HepG2 (cell line): ENCODE measurements at regions not wholly inside any gene's neighbourhood (a gene's known extent, or its start where the extent isn't known, plus 50 kb on each side); places are given as distances from the start of the nearest gene placed in this dataset.

Source experiments
- ATAC-seq: fragments of 200-7000 bp; cut with Tn5 transposase; 3 replicates; pipeline ENCODE4 v1.9.1; 2020; ENCODE audit warnings: mild to moderate bottlenecking, moderate library complexity
- BruUV-seq: library from RNA; stranded (reverse); fragments of 400-500 nt; replicated peaks from 2 replicates; lab custom pipeline; 2021; lab: Mats Ljungman, UMichigan
- CTCF ChIA-PET: fragments of 300-600 bp; formaldehyde crosslinking; extraction: SDS; loops from one replicate; lab custom pipeline; 2021; ENCODE audit warnings: low total read pairs, inconsistent platforms, low intra/inter-chr PET ratio; lab: Yijun Ruan, JAX
- POLR2A ChIA-PET: fragments of 350-600 bp; sonication (Branson Sonifier 250); formaldehyde crosslinking; loops from one replicate; lab custom pipeline; 2020; ENCODE audit warnings: antibody characterized with exemption, inconsistent platforms; lab: Yijun Ruan, JAX
- DNase-seq: peaks from one replicate; pipeline ENCODE4 v3.0.0-alpha.2; 2015; ENCODE audit warnings: low spot score
- FAIRE-seq: peaks from 3 replicates; lab custom pipeline; 2011; peaks lifted over from hg19 to GRCh38; lab: Jason Lieb, UNC
- H2AFZ ChIP-seq: one replicate; pipeline ENCODE4 v1.6.1; 2011; ENCODE audit warnings: low read length, inconsistent platforms
- H3K27ac ChIP-seq: fragments of 300-600 bp; 3 replicates; pipeline ENCODE4 v1.8.0; 2011; ENCODE audit warnings: mixed run types, mild to moderate bottlenecking, mixed read lengths, low read length, inconsistent platforms; ENCODE audit not compliant: insufficient read depth; ENCODE audit errors: extremely low read length
- H3K27me3 ChIP-seq, 2 experiments: fragments of 200-600 bp in 1 of 2; 2 replicates in 1 of 2; 3 replicates in 1 of 2; pipeline versions ENCODE4 v1.6.0 to v1.8.0; 2011; ENCODE audit warnings: low read length in 2 of 2, mild to moderate bottlenecking in 2 of 2, moderate library complexity in 2 of 2, inconsistent platforms in 1 of 2; ENCODE audit not compliant: insufficient read depth in 2 of 2, control insufficient read depth in 1 of 2
- H3K36me3 ChIP-seq, 2 experiments: fragments of 200-600 bp in 1 of 2; replicated peaks in 1 of 2; 2 replicates in 1 of 2; 3 replicates in 1 of 2; pipeline versions ENCODE4 v1.5.1 to v1.8.0; 2011; ENCODE audit warnings: low read length in 2 of 2, inconsistent platforms in 1 of 2; ENCODE audit not compliant: insufficient read depth in 2 of 2, control insufficient read depth in 1 of 2
- H3K4me1 ChIP-seq: 2 replicates; pipeline ENCODE4 v1.5.1; 2012; ENCODE audit warnings: low read length, inconsistent platforms; ENCODE audit not compliant: insufficient read depth
- H3K4me2 ChIP-seq: 2 replicates; pipeline ENCODE4 v1.6.0; 2011; ENCODE audit warnings: low read depth, low read length, inconsistent platforms
- H3K4me3 ChIP-seq, 3 experiments: fragments of 200-600 bp in 1 of 3; sonication (generic), shearing (Covaris generic) in 1 of 3; replicated peaks in 1 of 3; 2 replicates each; pipeline ENCODE4 v1.5.1; 2011 to 2016; ENCODE audit warnings: low read length in 3 of 3, inconsistent platforms in 2 of 3, low read depth in 2 of 3, mild to moderate bottlenecking in 2 of 3, control low read depth in 1 of 3, mixed read lengths in 1 of 3; ENCODE audit not compliant: insufficient read depth in 1 of 3
- H3K79me2 ChIP-seq: one replicate; pipeline ENCODE4 v1.6.1; 2011; ENCODE audit warnings: low read length, inconsistent platforms; ENCODE audit not compliant: insufficient read depth
- H3K9ac ChIP-seq: 2 replicates; pipeline ENCODE4 v1.6.0; 2011; ENCODE audit warnings: mild to moderate bottlenecking, low read depth, low read length, inconsistent platforms; ENCODE audit not compliant: insufficient read depth
- H3K9me3 ChIP-seq: 2 replicates; pipeline ENCODE4 v1.5.1; 2012; ENCODE audit warnings: mild to moderate bottlenecking, low read length
- H4K20me1 ChIP-seq: 2 replicates; pipeline ENCODE4 v1.6.0; 2011; ENCODE audit warnings: inconsistent platforms, mild to moderate bottlenecking, low read length, moderate library complexity; ENCODE audit not compliant: insufficient read depth
- AGO2 ChIP-seq: fragments of 200-400 bp; formaldehyde crosslinking; optimal IDR thresholded peaks from 2 replicates; pipeline ENCODE3; 2017; ENCODE audit warnings: mild to moderate bottlenecking, low read depth, low read length, moderate library complexity
- CHD4 ChIP-seq: fragments of 200-600 bp; sonication (generic); IDR thresholded peaks from 2 replicates; pipeline ENCODE4 v1.7.0; 2017; ENCODE audit warnings: mild to moderate bottlenecking, low read length, borderline replicate concordance
- FOXO1 ChIP-seq: sonication (generic); formaldehyde crosslinking; IDR thresholded peaks from 2 replicates; pipeline ENCODE4 v1.4.0; 2020; ENCODE audit warnings: missing genetic modification reagents
- GLI4 ChIP-seq: sonication (generic); formaldehyde crosslinking; IDR thresholded peaks from 2 replicates; pipeline ENCODE4 v1.5.1; 2020; ENCODE audit warnings: missing genetic modification reagents, mild to moderate bottlenecking, moderate library complexity, borderline replicate concordance
- REPIN1 ChIP-seq: sonication (generic); formaldehyde crosslinking; IDR thresholded peaks from 2 replicates; pipeline ENCODE4 v1.8.0; 2022; ENCODE audit warnings: missing genetic modification reagents, low read depth, mild to moderate bottlenecking, borderline replicate concordance
- RXRB ChIP-seq: IDR thresholded peaks from 2 replicates; pipeline ENCODE4 v1.6.1; 2016; ENCODE audit warnings: borderline replicate concordance, missing genetic modification reagents, missing compliant biosample characterization
- SKI ChIP-seq: fragments of 450-650 bp; IDR thresholded peaks from one replicate; pipeline ENCODE4 v1.6.1; 2018; ENCODE audit warnings: mild to moderate bottlenecking; ENCODE audit not compliant: partially characterized antibody
- ZNF331 ChIP-seq: sonication (generic); formaldehyde crosslinking; IDR thresholded peaks from 2 replicates; pipeline ENCODE4 v1.4.0; 2020; ENCODE audit warnings: missing genetic modification reagents
- ZNF33A ChIP-seq: sonication (generic); formaldehyde crosslinking; IDR thresholded peaks from 2 replicates; pipeline ENCODE4 v1.5.1; 2020; ENCODE audit warnings: missing genetic modification reagents, mild to moderate bottlenecking, moderate library complexity, borderline replicate concordance
- ZNF530 ChIP-seq: sonication (generic); formaldehyde crosslinking; IDR thresholded peaks from 2 replicates; pipeline ENCODE4 v1.5.0; 2020; ENCODE audit warnings: low read depth, mild to moderate bottlenecking, missing genetic modification reagents
- ZNF552 ChIP-seq: sonication (generic); formaldehyde crosslinking; IDR thresholded peaks from 2 replicates; pipeline ENCODE4 v1.9.0; 2022; ENCODE audit warnings: missing genetic modification reagents, mild to moderate bottlenecking, borderline replicate concordance
- ZNF562 ChIP-seq: sonication (generic); formaldehyde crosslinking; IDR thresholded peaks from 2 replicates; pipeline ENCODE4 v1.8.0; 2022; ENCODE audit warnings: missing genetic modification reagents, borderline replicate concordance
- ZNF839 ChIP-seq: sonication (generic); formaldehyde crosslinking; IDR thresholded peaks from 2 replicates; pipeline ENCODE4 v1.4.0; 2020; ENCODE audit warnings: missing genetic modification reagents, mild to moderate bottlenecking, borderline replicate concordance
- WGBS: methylation state at CpG from one replicate; pipeline ENCODE4 v1.1.6; 2017; ENCODE audit warnings: low lambda C conversion rate; 5-methylcytosine and 5-hydroxymethylcytosine counted together
- in situ Hi-C: cut with HindIII; loops from 2 replicates; pipeline ENCODE4 v1.10.0; 2017; ENCODE audit warnings: low pct_unique_long_range_greater_than_20kb; ENCODE audit not compliant: extremely low pct_ligation_motif_present
- intact Hi-C: fragments of 100-400 bp; cut with micrococcal nuclease; formaldehyde crosslinking; loops from one replicate; pipeline ENCODE4 v1.10.0; 2022; ENCODE audit not compliant: unreplicated experiment
- TF ChIP-seq, protein P1 (sequence below): IDR thresholded peaks from 2 replicates; pipeline ENCODE4 v1.6.1; 2016; ENCODE audit warnings: missing compliant biosample characterization, missing genetic modification reagents, borderline replicate concordance
- TF ChIP-seq, protein P2 (sequence below): sonication (generic); formaldehyde crosslinking; IDR thresholded peaks from 2 replicates; pipeline ENCODE4 v1.8.1; 2023; ENCODE audit warnings: mild to moderate bottlenecking, missing genetic modification reagents
- TF ChIP-seq, protein P3 (sequence below): sonication (generic); formaldehyde crosslinking; IDR thresholded peaks from 2 replicates; pipeline ENCODE4 v1.8.1; 2023; ENCODE audit warnings: missing genetic modification reagents, inconsistent platforms, borderline replicate concordance
- TF ChIP-seq, protein P4 (sequence below): sonication (generic); formaldehyde crosslinking; IDR thresholded peaks from 2 replicates; pipeline ENCODE4 v1.4.0; 2020; ENCODE audit warnings: mild to moderate bottlenecking, missing genetic modification reagents
- TF ChIP-seq, protein P5 (sequence below): sonication (generic); formaldehyde crosslinking; IDR thresholded peaks from 2 replicates; pipeline ENCODE4 v1.8.0; 2023; ENCODE audit warnings: mild to moderate bottlenecking, missing genetic modification reagents

DNA sequence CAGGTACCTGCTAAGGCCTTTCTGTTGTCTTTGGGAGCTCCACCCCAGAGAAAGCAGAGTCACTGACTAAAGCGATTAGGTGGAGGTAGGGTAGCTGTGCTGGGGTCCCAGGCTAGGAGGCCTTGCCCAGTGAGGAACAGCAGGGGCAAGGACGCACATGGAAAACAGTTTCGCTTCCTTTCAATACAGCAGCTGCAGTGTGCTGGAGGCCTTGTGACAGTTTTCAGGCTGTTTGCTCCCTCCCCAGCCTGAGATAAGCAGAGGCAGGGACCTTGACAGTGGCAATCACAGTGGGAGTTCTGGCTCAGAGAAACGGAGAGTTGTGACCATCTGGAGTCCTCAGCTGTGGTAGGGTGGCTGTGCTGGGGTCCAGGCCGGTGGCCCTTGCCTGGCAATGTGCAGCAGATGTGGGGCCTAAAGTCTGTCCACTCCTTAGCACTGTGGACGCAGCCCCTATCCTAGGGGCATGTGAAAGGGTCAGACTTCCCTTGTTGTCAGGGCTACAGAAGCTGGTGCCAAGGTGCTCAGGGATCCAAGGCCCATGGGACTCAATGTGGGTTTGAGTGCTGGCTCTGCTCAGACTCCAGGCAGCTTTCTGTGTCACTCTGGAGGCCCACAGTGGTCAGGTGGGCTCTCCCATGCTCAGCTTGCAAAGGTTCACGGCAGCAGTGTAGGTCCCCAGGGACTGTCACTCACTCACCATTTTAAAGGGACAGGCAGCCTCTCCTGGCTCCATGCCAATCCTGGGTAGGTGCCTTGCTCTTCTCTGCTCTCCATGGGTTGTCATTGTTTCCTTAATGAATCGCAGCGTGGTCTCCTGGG is 534.9 kb upstream of the FMR1 start:
- no TSS peak for BruUV-seq
- H3K27me3 ChIP-seq: no peaks in the 10 kb centered on the region
- ATAC-seq (no peak), FAIRE-seq (no peak), DNase-seq (no peak)
- H3K9me3 ChIP-seq: no peaks in the 10 kb centered on the region; the same call in none of the 2 replicates
- no peaks in the 10 kb centered on the region for H3K4me1 ChIP-seq
- H3K4me2 ChIP-seq: no peak overlapping the region
- CTCF ChIA-PET: no interaction called here
- H3K27ac ChIP-seq: no peak overlapping the region
- no peak overlapping the region for H3K4me3 ChIP-seq
- POLR2A ChIA-PET: no interaction called here
- H3K9ac ChIP-seq: no peak overlapping the region
- no peaks in the 10 kb centered on the region for H4K20me1 ChIP-seq
- in situ Hi-C loops (no loop called here), intact Hi-C loops (no loop called here)
- TF ChIP-seq FOXO1 (CRISPR knock-in tag) (no peak), SKI (no peak), ZNF839 (CRISPR knock-in tag) (no peak), ZNF33A (no peak), RXRB (no peak), GLI4 (CRISPR knock-in tag) (no peak), AGO2 (no peak), ZNF530 (no peak), ZNF552 (CRISPR knock-in tag) (no peak), REPIN1 (CRISPR knock-in tag) (no peak), CHD4 (no peak), ZNF331 (CRISPR knock-in tag) (no peak), ZNF562 (CRISPR knock-in tag) (no peak)
- TF ChIP-seq, protein P1, sequence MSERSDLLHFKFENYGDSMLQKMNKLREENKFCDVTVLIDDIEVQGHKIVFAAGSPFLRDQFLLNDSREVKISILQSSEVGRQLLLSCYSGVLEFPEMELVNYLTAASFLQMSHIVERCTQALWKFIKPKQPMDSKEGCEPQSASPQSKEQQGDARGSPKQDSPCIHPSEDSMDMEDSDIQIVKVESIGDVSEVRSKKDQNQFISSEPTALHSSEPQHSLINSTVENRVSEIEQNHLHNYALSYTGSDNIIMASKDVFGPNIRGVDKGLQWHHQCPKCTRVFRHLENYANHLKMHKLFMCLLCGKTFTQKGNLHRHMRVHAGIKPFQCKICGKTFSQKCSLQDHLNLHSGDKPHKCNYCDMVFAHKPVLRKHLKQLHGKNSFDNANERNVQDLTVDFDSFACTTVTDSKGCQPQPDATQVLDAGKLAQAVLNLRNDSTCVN: no peak
- TF ChIP-seq, protein P2, sequence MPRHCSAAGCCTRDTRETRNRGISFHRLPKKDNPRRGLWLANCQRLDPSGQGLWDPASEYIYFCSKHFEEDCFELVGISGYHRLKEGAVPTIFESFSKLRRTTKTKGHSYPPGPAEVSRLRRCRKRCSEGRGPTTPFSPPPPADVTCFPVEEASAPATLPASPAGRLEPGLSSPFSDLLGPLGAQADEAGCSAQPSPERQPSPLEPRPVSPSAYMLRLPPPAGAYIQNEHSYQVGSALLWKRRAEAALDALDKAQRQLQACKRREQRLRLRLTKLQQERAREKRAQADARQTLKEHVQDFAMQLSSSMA (CRISPR knock-in tag): no peak
- TF ChIP-seq, protein P3, sequence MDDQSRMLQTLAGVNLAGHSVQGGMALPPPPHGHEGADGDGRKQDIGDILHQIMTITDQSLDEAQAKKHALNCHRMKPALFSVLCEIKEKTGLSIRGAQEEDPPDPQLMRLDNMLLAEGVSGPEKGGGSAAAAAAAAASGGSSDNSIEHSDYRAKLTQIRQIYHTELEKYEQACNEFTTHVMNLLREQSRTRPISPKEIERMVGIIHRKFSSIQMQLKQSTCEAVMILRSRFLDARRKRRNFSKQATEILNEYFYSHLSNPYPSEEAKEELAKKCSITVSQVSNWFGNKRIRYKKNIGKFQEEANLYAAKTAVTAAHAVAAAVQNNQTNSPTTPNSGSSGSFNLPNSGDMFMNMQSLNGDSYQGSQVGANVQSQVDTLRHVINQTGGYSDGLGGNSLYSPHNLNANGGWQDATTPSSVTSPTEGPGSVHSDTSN (CRISPR knock-in tag): no peak
- TF ChIP-seq, protein P4, sequence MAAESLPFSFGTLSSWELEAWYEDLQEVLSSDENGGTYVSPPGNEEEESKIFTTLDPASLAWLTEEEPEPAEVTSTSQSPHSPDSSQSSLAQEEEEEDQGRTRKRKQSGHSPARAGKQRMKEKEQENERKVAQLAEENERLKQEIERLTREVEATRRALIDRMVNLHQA (CRISPR knock-in tag): no peak
- TF ChIP-seq, protein P5, sequence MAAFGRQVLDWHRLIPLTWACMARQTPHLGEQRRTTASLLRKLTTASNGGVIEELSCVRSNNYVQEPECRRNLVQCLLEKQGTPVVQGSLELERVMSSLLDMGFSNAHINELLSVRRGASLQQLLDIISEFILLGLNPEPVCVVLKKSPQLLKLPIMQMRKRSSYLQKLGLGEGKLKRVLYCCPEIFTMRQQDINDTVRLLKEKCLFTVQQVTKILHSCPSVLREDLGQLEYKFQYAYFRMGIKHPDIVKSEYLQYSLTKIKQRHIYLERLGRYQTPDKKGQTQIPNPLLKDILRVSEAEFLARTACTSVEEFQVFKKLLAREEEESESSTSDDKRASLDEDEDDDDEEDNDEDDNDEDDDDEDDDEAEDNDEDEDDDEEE (CRISPR knock-in tag): no peak
- no peak overlapping the region for H2AFZ ChIP-seq
- no CpG with 5 or more reads among the region's 9 CpGs for WGBS
- H3K36me3 ChIP-seq: no peaks in the 10 kb centered on the region
- no peaks in the 10 kb centered on the region for H3K79me2 ChIP-seq
